Liver (tissue), 7 donors: ENCODE measurements at regions not wholly inside any gene's neighbourhood (a gene's known extent, or its start where the extent isn't known, plus 50 kb on each side); places are given as distances from the start of the nearest gene placed in this dataset.

Experiments
- DNase-seq: peaks from one replicate; pipeline ENCODE4 v3.0.0-alpha.2; 2017; ENCODE audit warnings: low spot score
- H3K27ac ChIP-seq, 2 donors: one replicate each; pipeline ENCODE4 v1.7.0; 2013; ENCODE audit warnings: inconsistent platforms in 2 of 2, low read length in 2 of 2, control low read depth in 1 of 2, low read depth in 1 of 2, mild to moderate bottlenecking in 1 of 2
- H3K27me3 ChIP-seq, 4 donors: one replicate each; pipeline versions ENCODE4 v1.6.1 to v1.7.0; 2013; ENCODE audit warnings: low read length in 3 of 4, inconsistent platforms in 1 of 4, mild to moderate bottlenecking in 1 of 4, moderate library complexity in 1 of 4; ENCODE audit not compliant: control insufficient read depth in 4 of 4, insufficient read depth in 4 of 4
- H3K36me3 ChIP-seq, 4 donors: one replicate each; pipeline versions ENCODE4 v1.6.1 to v1.7.0; 2013; ENCODE audit warnings: low read length in 3 of 4, mild to moderate bottlenecking in 3 of 4, low read depth in 1 of 4, moderate library complexity in 1 of 4; ENCODE audit not compliant: control insufficient read depth in 4 of 4, insufficient read depth in 3 of 4
- H3K4me1 ChIP-seq, 4 donors: one replicate each; pipeline versions ENCODE4 v1.6.1 to v1.7.0; 2013; ENCODE audit warnings: low read length in 3 of 4, mild to moderate bottlenecking in 3 of 4, moderate library complexity in 1 of 4; ENCODE audit not compliant: control insufficient read depth in 4 of 4, insufficient read depth in 4 of 4
- H3K4me3 ChIP-seq, 3 donors: one replicate each; pipeline versions ENCODE4 v1.6.1 to v1.7.0; 2013; ENCODE audit warnings: low read length in 3 of 3, control low read depth in 1 of 3, low read depth in 1 of 3, mild to moderate bottlenecking in 1 of 3
- H3K9ac ChIP-seq, 2 donors: one replicate each; pipeline ENCODE4 v1.7.0; 2013; ENCODE audit warnings: low read length in 2 of 2, mild to moderate bottlenecking in 2 of 2, moderate library complexity in 2 of 2, control low read depth in 1 of 2, low read depth in 1 of 2
- H3K9me3 ChIP-seq, 4 donors: one replicate each; pipeline versions ENCODE4 v1.6.1 to v1.7.0; 2013; ENCODE audit warnings: low read length in 3 of 4; ENCODE audit not compliant: control insufficient read depth in 4 of 4
- ATF3 ChIP-seq: IDR thresholded peaks from 2 replicates; pipeline ENCODE4 v1.6.1; 2016; ENCODE audit warnings: antibody characterized with exemption
- EGR1 ChIP-seq, 2 donors: IDR thresholded peaks; 2 replicates each; pipeline ENCODE4 v1.6.1; 2016 to 2018; ENCODE audit warnings: antibody characterized with exemption in 2 of 2, low read depth in 2 of 2
- FOXA1 ChIP-seq: IDR thresholded peaks from 2 replicates; pipeline ENCODE4 v1.6.1; 2016; ENCODE audit warnings: antibody characterized with exemption
- FOXA2 ChIP-seq: IDR thresholded peaks from 2 replicates; pipeline ENCODE4 v1.6.1; 2016; ENCODE audit warnings: antibody characterized with exemption
- HNF4A ChIP-seq, 2 donors: conservative IDR thresholded peaks; 2 replicates each; pipeline ENCODE4 v1.6.1; 2016; ENCODE audit warnings: antibody characterized with exemption in 2 of 2, mild to moderate bottlenecking in 2 of 2
- HNF4G ChIP-seq: IDR thresholded peaks from 2 replicates; pipeline ENCODE4 v1.6.1; 2016; ENCODE audit warnings: antibody characterized with exemption
- JUND ChIP-seq, 2 donors: IDR thresholded peaks; 2 replicates each; pipeline ENCODE4 v1.6.1; 2016; ENCODE audit warnings: antibody characterized with exemption in 2 of 2
- NR2F2 ChIP-seq: IDR thresholded peaks from 2 replicates; pipeline ENCODE4 v1.6.1; 2016; ENCODE audit warnings: antibody characterized with exemption
- RAD21 ChIP-seq, 2 donors: IDR thresholded peaks; 2 replicates each; pipeline ENCODE4 v1.6.1; 2016; ENCODE audit warnings: antibody characterized with exemption in 2 of 2, mild to moderate bottlenecking in 2 of 2
- REST ChIP-seq: IDR thresholded peaks from 2 replicates; pipeline ENCODE4 v1.6.1; 2016; ENCODE audit warnings: antibody characterized with exemption, mild to moderate bottlenecking
- RXRA ChIP-seq, 2 donors: IDR thresholded peaks; 2 replicates each; pipeline ENCODE4 v1.6.1; 2017 to 2018; ENCODE audit warnings: antibody characterized with exemption in 2 of 2, mild to moderate bottlenecking in 1 of 2
- SP1 ChIP-seq: IDR thresholded peaks from 2 replicates; pipeline ENCODE4 v1.6.1; 2018; ENCODE audit warnings: antibody characterized with exemption, mild to moderate bottlenecking
- TAF1 ChIP-seq: conservative IDR thresholded peaks from 2 replicates; pipeline ENCODE4 v1.6.1; 2016; ENCODE audit warnings: antibody characterized with exemption, mild to moderate bottlenecking
- YY1 ChIP-seq: IDR thresholded peaks from 2 replicates; pipeline ENCODE4 v1.6.1; 2016; ENCODE audit warnings: antibody characterized with exemption, mild to moderate bottlenecking
- WGBS: extraction: QIAGEN DNeasy Blood & Tissue Kit; methylation state at CpG from one replicate; pipeline ENCODE4 v1.1.7; 2013; 5-methylcytosine and 5-hydroxymethylcytosine counted together
- TF ChIP-seq, protein P1 (sequence below): IDR thresholded peaks from 2 replicates; pipeline ENCODE4 v1.6.1; 2016; ENCODE audit warnings: antibody characterized with exemption
- donor health status: healthy.
- donor health status: healthy.
- donor health status: healthy.
- donor health status: healthy.

DNA sequence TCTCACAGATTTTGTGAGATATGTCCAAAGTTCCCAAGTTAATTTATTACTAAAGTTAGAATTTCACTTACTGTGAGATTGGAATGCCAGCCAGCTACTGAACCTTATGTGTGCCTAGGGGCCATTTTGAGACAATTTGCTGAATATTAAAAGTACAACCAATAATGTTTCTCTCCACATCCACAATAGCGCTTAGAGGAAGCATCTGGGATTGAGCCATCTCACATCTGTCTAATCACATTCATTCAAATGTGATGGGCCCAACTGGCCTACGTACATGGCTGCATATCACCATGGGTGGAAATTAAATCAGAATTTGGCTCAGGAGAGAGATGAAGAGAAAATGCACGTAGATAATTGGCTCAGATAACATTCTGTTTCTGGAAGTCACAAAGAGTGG lies 1294.0 kb downstream of the AACS start:
- Histone ChIP-seq H3K27ac (no peak overlapping the region), H3K4me1 (no peaks in the 10 kb centered on the region), H3K27me3 (no peaks in the 10 kb centered on the region), H3K9ac (no peak overlapping the region), H3K4me3 (no peak overlapping the region), H3K9me3 (peaks cover 2 to 6% (median 4%) of the 10 kb centered on the region in 4 donors), H3K36me3 (no peaks in the 10 kb centered on the region)
- WGBS, result 82% methylated on average over 3 of the region's 3 CpGs
- TF ChIP-seq REST, result no peak
- no peak for DNase-seq

GRCh38 chr12:126361804-126362203 lies 1296.6 kb downstream of the AACS start:
- Histone ChIP-seq H3K4me3 (no peak overlapping the region), H3K27ac (no peak overlapping the region), H3K9me3 (peaks cover 0 to 6% (median 2%) of the 10 kb centered on the region in 4 donors), H3K36me3 (no peaks in the 10 kb centered on the region), H3K9ac (no peak overlapping the region), H3K27me3 (no peaks in the 10 kb centered on the region), H3K4me1 (no peaks in the 10 kb centered on the region)
- no peak for DNase-seq
- TF ChIP-seq, protein P1, sequence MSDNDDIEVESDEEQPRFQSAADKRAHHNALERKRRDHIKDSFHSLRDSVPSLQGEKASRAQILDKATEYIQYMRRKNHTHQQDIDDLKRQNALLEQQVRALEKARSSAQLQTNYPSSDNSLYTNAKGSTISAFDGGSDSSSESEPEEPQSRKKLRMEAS, result no peak
- TF ChIP-seq YY1, result no peak
- no peak for TF ChIP-seq RAD21 (IDR thresholded peaks at IDR 0.05)
- no peak for TF ChIP-seq JUND (IDR thresholded peaks at IDR 0.05)
- TF ChIP-seq FOXA1, result no peak
- TF ChIP-seq SP1, result no peak
- no peak for TF ChIP-seq EGR1 (IDR thresholded peaks at IDR 0.05; ENCODE audit: low read depth in 2 of 2)
- no peak for TF ChIP-seq TAF1
- no peak for TF ChIP-seq ATF3
- no peak for TF ChIP-seq HNF4A (conservative IDR thresholded peaks at IDR 0.05)
- no peak for TF ChIP-seq NR2F2
- TF ChIP-seq REST, result no peak
- TF ChIP-seq FOXA2, result no peak
- no peak for TF ChIP-seq HNF4G
- no peak for TF ChIP-seq RXRA (IDR thresholded peaks at IDR 0.05)
- WGBS, result 81% methylated on average over 3 of the region's 3 CpGs
